Keratinocyte (primary cell): ENCODE measurements at regions not wholly inside any gene's neighbourhood (a gene's known extent, or its start where the extent isn't known, plus 50 kb on each side); places are given as distances from the start of the nearest gene placed in this dataset.

Experiments used
- DNase-seq: peaks from one replicate; pipeline ENCODE4 v3.0.0-alpha.2; 2011; ENCODE audit warnings: low read depth, missing footprints, low spot score
- FAIRE-seq: peaks from 2 replicates; lab custom pipeline; 2011; peaks lifted over from hg19 to GRCh38; lab: Jason Lieb, UNC
- H2AFZ ChIP-seq: 2 replicates; pipeline ENCODE4 v1.6.0; 2012; ENCODE audit warnings: low read length, control low read depth, inconsistent platforms; ENCODE audit not compliant: control insufficient read depth
- H3K27ac ChIP-seq: 2 replicates; pipeline ENCODE4 v1.5.1; 2011; ENCODE audit warnings: low read length; ENCODE audit not compliant: control insufficient read depth, insufficient read depth
- H3K27me3 ChIP-seq: 3 replicates; pipeline ENCODE4 v1.6.0; 2011; ENCODE audit warnings: low read length; ENCODE audit not compliant: control insufficient read depth, insufficient read depth; ENCODE audit errors: extremely low read depth
- H3K36me3 ChIP-seq, 2 experiments: 2 replicates in 1 of 2; 3 replicates in 1 of 2; pipeline ENCODE4 v1.5.1; 2011; ENCODE audit warnings: low read length in 2 of 2, mild to moderate bottlenecking in 1 of 2; ENCODE audit not compliant: control insufficient read depth in 2 of 2, insufficient read depth in 2 of 2; ENCODE audit errors: extremely low read depth in 1 of 2
- H3K4me1 ChIP-seq: 3 replicates; pipeline ENCODE4 v1.5.1; 2011; ENCODE audit warnings: low read length; ENCODE audit not compliant: control insufficient read depth, insufficient read depth; ENCODE audit errors: extremely low read depth
- H3K4me2 ChIP-seq: 3 replicates; pipeline ENCODE4 v1.6.0; 2011; ENCODE audit warnings: low read depth, low read length; ENCODE audit not compliant: control insufficient read depth, insufficient read depth; ENCODE audit errors: extremely low read depth
- H3K4me3 ChIP-seq, 3 experiments: fragments of 200-600 bp in 1 of 3; sonication (generic) in 1 of 3; 2 replicates in 2 of 3; 3 replicates in 1 of 3; pipeline ENCODE4 v1.5.1; 2011 to 2016; ENCODE audit warnings: low read length in 3 of 3, mild to moderate bottlenecking in 3 of 3, control low read depth in 2 of 3, inconsistent platforms in 1 of 3, low read depth in 1 of 3, mixed read lengths in 1 of 3, mixed run types in 1 of 3, moderate library complexity in 1 of 3; ENCODE audit not compliant: control insufficient read depth in 2 of 3, insufficient read depth in 2 of 3; ENCODE audit errors: extremely low read depth in 1 of 3
- H3K79me2 ChIP-seq: 2 replicates; pipeline ENCODE4 v1.6.0; 2012; ENCODE audit warnings: low read length; ENCODE audit not compliant: control insufficient read depth, insufficient read depth
- H3K9ac ChIP-seq: 3 replicates; pipeline ENCODE4 v1.6.0; 2011; ENCODE audit warnings: low read length; ENCODE audit not compliant: control insufficient read depth, insufficient read depth; ENCODE audit errors: extremely low read depth
- H3K9me1 ChIP-seq: 3 replicates; pipeline ENCODE4 v1.6.0; 2011; ENCODE audit warnings: low read length; ENCODE audit not compliant: control insufficient read depth, insufficient read depth; ENCODE audit errors: extremely low read depth
- H3K9me3 ChIP-seq: 2 replicates; pipeline ENCODE4 v1.5.1; 2012; ENCODE audit warnings: low read depth, low read length; ENCODE audit not compliant: control insufficient read depth
- H4K20me1 ChIP-seq: 3 replicates; pipeline ENCODE4 v1.6.0; 2011; ENCODE audit warnings: low read length; ENCODE audit not compliant: control insufficient read depth, insufficient read depth; ENCODE audit errors: extremely low read depth
- CTCF ChIP-seq, 3 experiments: IDR thresholded peaks in 1 of 3; conservative IDR thresholded peaks in 1 of 3; optimal IDR thresholded peaks in 1 of 3; 2 replicates in 2 of 3; 3 replicates in 1 of 3; pipeline versions ENCODE3 to v1.5.1; 2011; ENCODE audit warnings: low read length in 3 of 3, mild to moderate bottlenecking in 3 of 3, moderate library complexity in 2 of 3, control low read depth in 1 of 3, inconsistent platforms in 1 of 3; ENCODE audit not compliant: insufficient read depth in 2 of 3; ENCODE audit errors: extremely low read depth in 1 of 3
- EZH2 ChIP-seq: IDR thresholded peaks from one replicate; pipeline ENCODE4 v1.6.1; 2012; ENCODE audit warnings: inconsistent platforms, mild to moderate bottlenecking, low read length, moderate library complexity
- dilution Hi-C: fragments of 300-500 bp; cut with MboI; formaldehyde crosslinking; loops from one replicate; pipeline ENCODE4 v1.7.0; 2020; ENCODE audit warnings: low sequenced_read_pairs; ENCODE audit not compliant: extremely low pct_ligation_motif_present

GRCh38 chr7:13091974-13092707, 404.7 kb downstream of the ARL4A start:
- H3K9me3 ChIP-seq, result no peaks in the 10 kb centered on the region
- no peaks in the 10 kb centered on the region for H4K20me1 ChIP-seq
- H3K4me1 ChIP-seq, result no peaks in the 10 kb centered on the region
- FAIRE-seq (no peak), DNase-seq (no peak)
- no peaks in the 10 kb centered on the region for H3K79me2 ChIP-seq
- no peaks in the 10 kb centered on the region for H3K36me3 ChIP-seq
- H2AFZ ChIP-seq, result no peak overlapping the region
- no peak overlapping the region for H3K9ac ChIP-seq
- dilution Hi-C loops, result no loop called here
- H3K27ac ChIP-seq, result no peak overlapping the region
- H3K27me3 ChIP-seq, result no peaks in the 10 kb centered on the region
- H3K4me3 ChIP-seq, result no peak overlapping the region
- H3K9me1 ChIP-seq, result no peaks in the 10 kb centered on the region
- TF ChIP-seq EZH2 (no peak), CTCF (optimal IDR thresholded peaks at IDR 0.05 in 1 of 3, IDR thresholded peaks at IDR 0.05 in 1 of 3, conservative IDR thresholded peaks at IDR 0.05 in 1 of 3; ENCODE audit: extremely low read depth in 1 of 3, insufficient read depth in 2 of 3, low read length in 3 of 3) (no peak)
- H3K4me2 ChIP-seq, result no peak overlapping the region

- TF ChIP-seq EZH2 (no peak), CTCF (optimal IDR thresholded peaks at IDR 0.05 in 1 of 3, IDR thresholded peaks at IDR 0.05 in 1 of 3, conservative IDR thresholded peaks at IDR 0.05 in 1 of 3; ENCODE audit: extremely low read depth in 1 of 3, insufficient read depth in 2 of 3, low read length in 3 of 3) (no peak)
- Histone ChIP-seq H3K36me3 (no peaks in the 10 kb centered on the region), H3K4me2 (no peak overlapping the region), H3K9ac (no peak overlapping the region), H3K4me1 (no peaks in the 10 kb centered on the region), H2AFZ (no peak overlapping the region), H3K9me3 (no peaks in the 10 kb centered on the region), H3K4me3 (no peak overlapping the region), H4K20me1 (no peaks in the 10 kb centered on the region), H3K9me1 (no peaks in the 10 kb centered on the region), H3K27me3 (no peaks in the 10 kb centered on the region), H3K27ac (no peak overlapping the region), H3K79me2 (no peaks in the 10 kb centered on the region)
- dilution Hi-C loops, result no loop called here
- FAIRE-seq (no peak), DNase-seq (no peak)
Measured at GRCh38 chr7:13092708-13093005, 405.2 kb downstream of the ARL4A start.
